EH (cell line): ENCODE measurements at regions not wholly inside any gene's neighbourhood (a gene's known extent, or its start where the extent isn't known, plus 50 kb on each side); places are given as distances from the start of the nearest gene placed in this dataset.

Source experiments
- DNase-seq: peaks from one replicate; pipeline ENCODE4 v3.0.0-alpha.2; 2015; ENCODE audit warnings: low read depth

DNA sequence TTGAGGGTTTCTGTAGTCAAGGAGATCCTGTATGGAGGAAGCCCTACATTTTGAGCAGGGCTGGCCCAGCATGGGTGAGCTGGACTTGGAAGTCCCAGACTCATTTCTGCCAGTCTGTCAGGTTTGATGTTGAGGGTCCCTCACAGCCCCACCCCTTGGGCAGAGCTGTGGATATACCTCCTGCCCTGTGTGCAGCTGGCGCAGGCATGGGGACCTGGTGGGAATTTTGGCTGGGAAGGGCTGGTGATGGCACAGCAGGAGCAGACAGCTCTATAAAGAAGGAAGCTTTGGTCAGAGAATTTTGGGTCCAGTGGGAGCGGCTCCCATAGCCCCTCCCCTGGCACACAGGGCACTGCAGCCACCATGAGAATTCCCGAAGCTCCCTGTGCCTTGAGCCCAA lies 482.6 kb downstream of the RPS24 start:
- DNase-seq, result no peak

DNA sequence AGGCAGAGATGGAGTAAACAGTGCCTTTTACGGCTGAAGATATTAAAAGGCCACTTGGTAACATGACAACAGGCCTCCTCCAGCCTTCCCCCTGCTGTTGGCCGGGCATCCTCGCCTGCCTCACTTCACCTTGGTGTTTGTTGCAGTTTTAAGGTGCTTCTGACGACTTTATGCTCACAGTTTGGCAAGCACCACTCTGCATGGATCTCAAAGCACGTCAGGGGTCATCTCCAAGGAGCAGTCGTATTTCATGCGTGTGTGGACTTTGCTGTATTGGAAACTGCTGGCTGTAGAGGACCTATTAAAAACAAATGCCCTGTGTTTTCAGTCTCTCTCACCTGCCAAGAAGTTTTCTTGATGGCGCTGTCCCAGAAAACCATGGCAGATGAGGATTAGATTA lies 483.1 kb downstream of the RPS24 start:
- no peak for DNase-seq

DNA sequence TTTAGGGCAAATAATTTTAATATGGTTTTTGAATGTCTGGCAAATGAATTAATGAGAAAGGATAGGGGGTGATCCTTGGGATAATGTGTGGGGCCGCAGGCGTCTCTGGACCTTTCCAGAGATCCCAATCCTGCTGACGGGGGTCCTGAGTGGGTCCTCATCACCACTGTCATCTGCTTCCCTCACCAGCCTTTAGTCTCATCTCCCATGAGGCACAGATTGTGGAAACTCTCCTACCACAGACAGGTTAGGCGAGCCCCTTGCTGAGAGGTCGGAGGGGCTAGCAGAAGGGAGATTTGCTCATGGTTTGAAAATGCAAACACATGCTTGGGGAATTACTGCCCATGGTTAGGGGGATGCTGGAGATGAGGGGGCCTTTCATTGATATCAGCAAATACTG lies 484.6 kb downstream of the RPS24 start:
- no peak for DNase-seq

DNA sequence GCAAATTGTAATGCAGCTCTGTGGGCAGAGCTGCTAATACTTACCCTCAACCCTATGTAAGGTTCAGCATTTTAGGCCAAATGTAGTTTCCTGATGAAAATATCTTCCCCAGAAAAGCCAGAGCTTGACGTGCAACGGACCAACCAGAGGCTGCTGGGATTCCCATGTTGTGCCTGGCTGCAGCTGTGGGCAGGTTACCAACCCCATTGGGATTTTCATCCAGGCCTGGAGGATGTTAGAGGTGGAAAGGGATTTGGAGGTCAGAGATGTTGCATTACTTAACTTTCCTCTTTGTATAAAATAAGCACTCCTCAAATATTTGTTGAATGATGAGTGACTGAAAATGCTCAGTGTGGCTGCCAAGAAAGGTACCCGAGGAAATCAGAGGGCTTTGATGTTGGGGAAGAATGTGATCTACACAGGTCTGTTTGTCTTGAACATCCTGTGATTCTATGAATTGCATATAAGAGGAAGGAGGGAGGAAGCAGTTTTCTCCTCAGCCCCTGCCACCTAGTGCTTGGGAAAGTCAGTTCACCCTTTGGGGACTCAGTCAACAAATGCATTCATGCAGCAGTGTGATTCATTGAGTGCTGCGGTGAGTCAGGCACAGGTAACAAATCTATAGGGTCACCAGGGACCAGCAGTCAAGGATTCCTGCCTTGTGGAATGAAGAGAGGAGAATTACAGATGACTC lies 487.2 kb downstream of the RPS24 start:
- peak; percentile 50 for DNase-seq

DNA sequence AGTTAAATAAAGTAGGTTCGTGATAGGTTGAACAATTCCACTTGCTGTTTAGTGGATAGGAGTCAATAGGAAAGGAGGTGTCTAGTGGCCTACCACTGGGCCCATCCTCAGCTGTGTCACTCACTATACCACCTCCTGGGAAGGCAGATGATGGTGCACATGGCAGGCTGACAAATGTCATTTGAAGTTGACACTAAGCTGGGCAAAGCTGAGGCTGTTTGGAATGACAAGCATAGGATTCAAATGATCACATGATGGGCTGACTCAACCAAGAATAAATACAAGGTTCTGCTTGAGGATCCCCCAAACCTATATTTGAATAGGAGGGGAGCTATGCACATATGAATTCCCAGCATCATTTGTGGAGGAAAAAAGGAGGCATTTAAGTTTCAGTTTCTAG lies 489.8 kb downstream of the RPS24 start:
- no peak for DNase-seq

DNA sequence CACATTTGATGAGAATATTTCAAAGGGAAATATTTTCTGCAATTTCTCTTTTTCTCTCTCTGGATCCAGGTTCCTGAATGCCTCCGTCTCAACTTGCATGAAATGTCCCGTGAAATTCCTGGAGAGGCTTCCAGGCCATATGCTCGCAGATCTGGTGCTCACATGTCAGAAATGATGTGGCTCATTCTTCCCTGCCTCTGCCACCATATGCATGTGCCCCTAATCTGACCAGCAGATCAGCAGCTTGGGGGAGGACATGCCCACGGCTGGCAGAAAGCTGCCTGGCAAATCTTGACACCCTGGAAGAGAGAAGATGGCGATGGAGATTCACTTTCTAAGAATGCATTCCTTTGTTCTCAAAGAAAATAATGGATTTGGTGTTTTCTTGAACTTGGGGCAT lies 490.7 kb downstream of the RPS24 start:
- DNase-seq, result no peak

DNA sequence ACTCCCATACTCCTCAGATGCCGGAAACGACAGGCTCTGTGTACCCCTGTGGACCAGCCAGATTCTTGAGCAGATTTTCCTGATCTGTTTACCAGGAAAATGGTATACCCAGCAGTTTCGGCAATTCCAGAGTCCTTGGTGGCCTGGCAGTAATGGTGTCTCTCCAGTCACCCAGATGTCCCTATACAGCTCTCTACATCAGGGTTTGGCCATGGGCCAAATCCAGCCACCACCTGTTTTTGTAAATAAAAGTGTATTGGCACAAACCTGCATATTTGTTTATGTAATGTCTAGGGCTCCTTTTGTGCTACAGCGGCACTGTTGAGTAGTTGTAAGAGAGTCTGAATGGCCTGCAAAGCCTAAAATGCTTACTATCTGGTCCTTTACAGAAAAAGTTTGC lies 491.3 kb downstream of the RPS24 start:
- DNase-seq, result no peak

DNA sequence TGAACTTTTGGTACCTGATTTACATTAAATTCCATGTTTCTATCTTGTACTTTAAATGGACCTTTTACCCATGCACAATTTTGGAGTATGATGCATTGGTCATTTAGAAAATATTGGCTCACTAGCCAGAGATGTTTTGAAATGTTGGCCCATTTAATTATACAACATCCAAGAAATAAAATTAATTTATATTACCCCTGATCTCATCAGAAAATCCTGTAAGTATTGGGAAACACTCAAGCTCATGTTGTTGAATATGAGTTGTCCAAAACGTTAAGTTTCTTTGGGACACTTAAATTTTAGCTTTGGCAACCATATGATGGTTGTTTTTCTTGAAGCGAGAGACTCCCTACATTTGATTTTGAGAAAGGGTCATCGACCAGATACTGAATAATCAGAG lies 492.7 kb downstream of the RPS24 start:
- DNase-seq, result no peak

DNA sequence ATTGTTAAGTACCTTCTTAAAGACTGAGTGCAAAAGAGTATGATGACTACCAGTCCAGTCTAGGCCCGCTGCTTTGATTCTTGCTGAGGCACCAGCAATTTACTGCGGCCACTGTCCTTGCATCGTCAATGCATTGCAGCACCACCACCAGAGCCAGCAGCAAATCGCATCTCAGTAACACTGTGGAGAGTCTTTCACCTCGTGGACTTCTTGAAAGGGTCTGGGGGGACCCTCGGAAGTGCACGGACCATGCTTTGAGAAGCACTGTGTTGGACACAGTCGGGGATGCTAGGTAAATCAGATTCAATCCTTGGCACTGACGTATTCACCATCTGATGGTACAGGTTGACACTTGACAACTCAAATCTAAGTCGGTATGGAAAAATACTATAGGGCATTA lies 493.6 kb downstream of the RPS24 start:
- DNase-seq, result no peak

DNA sequence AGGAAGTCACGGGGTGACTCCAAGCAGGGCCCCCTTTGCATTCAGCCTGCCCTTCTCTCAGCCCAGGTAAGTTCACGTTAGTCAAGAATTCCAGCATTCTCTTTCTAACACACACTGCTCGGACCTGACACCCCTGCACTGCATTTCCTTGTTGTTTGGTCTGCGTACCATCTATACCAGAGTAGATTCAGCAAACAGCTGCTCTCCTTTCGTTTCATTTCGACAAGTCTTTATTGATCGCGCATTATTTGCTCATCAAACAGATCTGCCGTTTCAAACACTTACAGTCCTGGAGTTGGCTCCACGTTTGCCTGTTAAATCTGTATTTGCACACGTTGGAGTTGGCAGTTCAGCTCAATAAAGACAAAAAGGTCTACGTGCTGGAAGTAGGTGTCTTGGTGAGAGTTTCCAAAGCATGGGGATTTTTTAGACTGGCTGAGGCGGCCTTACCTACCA lies 495.1 kb downstream of the RPS24 start:
- DNase-seq, result no peak

DNA sequence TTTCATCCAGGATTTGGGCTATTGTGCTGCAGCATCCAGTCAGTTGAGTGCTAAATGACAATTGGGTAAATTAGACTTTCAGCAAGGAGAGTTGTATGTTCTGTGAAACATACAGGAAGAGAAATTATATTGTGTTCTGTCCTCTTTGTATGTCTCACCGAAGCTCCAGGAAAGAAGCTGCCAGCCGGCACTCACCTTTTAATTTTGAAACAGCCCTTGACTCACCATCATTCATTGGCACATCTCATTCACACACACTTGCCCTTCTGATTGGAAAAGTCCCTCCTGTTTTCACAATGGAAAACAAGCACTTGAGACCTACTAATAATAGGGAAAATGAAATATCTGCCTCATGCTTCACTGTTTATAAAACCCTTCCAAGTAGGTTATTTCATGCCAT lies 495.6 kb downstream of the RPS24 start:
- no peak for DNase-seq

DNA sequence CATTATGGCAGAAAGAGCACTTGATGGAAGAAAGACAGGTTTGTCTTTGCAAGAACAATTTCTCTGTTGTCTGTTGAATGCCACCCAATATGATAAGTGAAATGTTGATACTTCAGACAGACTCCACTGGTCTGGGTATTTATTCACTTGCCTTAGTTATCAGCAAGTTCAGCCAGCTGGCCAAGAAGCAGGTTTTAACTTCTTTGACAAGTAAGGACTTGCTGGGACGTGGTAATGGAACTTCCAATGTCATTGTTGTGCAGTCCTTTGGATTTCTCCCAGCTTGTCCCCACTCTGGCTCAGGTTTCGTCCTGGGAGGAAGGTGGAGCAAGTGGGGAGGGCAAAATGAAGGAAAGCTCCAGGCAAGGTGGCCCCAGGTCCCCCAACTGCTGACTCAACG lies 497.4 kb downstream of the RPS24 start:
- no peak for DNase-seq

DNA sequence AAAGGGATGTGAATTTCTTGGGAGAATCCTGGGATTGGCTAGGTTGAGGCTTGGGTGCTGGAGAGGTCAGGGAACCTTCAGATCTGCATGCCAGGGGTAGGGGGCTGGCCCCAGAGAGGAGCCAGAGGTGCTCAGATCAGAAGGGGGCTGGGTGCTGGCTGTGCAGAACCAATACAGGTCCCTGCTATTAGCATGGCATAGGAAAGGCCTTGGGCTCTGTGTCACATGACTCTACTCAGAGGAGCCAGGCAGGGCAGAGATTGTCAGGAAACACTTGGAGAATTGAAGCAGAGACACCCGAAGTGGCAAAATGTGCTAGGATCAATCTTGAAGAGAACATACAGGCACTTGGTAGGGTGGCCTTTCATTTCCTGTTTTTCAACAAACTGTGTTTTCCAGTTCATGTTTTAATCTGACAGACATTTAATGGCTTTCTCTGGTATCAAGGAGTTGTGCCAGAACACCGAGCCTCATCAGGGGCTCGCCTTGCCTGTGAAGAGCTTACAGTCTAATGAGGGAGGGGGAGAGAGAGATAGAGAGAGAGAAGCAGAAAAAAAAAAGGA lies 498.9 kb downstream of the RPS24 start:
- DNase-seq, result no peak

DNA sequence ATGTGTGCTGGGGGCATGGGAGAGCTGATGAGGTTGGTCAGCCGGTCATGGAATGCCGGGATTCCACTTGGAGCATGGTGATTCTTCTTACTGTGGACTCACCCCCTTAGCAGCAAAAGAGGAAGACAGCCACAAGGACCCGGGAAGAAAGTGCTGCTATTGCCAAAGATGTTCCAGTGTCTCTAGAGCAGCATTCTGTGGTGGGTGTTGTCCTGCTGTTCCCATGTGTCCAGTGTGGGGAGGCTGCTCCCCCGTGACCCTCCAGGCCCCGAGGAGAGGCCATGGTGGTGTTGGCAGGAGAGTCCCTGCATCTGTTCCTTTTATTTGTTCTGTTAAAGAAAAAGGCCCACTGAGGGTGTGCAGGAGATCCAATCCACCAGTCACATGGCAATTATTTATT lies 499.4 kb downstream of the RPS24 start:
- peak; percentile 9 for DNase-seq

DNA sequence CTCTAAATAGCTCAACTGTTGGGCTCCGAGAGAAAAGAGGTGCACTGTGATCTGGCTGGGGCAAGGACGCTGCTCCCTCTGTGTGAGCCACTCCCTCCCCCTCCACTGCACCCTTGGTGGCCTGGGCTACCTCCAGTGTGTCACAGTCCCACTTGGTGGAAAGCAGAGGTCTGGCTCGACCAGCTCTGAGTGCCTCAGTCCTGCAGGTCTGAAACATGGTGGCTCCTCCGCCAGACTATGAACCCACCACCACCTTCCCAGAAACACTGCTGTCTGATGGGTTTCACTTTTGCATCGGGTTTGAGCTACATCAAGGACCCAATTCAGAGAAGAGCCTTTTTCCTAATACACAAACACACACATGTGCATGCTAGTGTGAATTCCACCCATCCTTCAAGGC lies 500.1 kb downstream of the RPS24 start:
- DNase-seq, result no peak

DNA sequence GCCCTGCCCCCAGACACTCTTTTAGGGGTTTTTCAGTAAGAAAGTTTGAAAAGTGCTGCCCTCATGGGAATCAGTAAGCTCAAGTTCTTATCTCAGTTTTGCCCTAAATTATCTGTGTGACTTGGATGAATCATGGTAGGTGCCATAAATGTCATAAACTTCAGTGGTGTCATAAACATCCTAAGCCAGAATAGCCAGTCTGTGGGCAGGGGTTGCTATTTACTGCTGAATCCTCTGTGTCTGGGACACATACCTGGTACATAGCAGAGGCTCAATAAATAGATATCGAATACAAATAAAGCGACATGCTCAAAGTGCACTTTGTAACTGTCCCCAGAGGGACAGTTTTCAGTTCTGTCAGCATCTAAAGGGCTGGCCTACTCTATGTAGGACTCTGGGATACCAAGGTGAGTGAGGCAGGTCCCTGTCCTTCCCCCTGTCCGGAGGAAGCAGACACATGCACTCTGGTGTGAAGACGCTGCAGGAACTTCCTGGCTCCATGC lies 502.1 kb downstream of the RPS24 start:
- peak; percentile 17 for DNase-seq

DNA sequence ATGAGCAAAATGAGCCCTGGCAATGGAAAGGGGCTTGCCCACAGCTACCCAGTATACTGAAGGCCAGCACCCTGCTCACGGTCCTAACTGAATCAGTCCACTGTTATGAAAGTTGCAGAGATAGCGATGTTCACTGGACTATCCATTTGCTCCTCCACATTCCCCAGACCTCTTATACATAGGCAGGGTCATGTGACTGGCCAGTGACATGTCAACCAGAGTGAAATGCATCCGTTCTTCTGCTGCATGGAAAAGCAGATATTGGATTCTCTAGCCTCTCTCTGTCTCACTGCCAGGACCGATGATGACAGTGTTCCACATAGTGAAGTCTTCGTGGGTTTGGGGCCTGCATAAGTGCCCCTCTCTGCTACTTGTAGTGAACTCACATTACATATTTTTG lies 503.4 kb downstream of the RPS24 start:
- DNase-seq, result no peak

DNA sequence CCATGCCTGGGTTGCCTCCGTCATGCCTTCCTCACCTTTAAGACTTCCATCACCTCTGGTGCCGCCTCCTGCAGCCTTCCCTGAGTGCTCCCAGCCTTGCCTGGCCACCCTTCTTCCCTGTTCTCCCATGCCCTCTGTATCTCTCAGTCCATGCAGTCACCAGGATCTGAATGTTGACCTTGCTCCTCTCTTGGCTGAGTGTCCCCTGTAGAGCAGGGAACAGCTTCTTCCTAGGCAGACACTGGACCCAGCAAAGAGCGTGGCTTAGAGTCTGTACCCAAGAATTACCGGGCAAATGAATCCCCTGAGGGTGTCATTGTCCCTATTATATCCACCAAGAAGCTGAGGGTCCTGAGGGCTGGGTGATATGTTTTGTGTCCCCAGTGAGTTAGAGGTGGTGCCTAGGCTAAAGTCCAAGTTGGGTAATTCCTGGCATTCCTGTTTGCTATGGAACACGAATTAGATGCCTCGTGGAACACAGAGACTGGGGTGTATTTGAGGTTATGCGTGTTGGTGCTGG lies 505.6 kb downstream of the RPS24 start:
- DNase-seq, result no peak

DNA sequence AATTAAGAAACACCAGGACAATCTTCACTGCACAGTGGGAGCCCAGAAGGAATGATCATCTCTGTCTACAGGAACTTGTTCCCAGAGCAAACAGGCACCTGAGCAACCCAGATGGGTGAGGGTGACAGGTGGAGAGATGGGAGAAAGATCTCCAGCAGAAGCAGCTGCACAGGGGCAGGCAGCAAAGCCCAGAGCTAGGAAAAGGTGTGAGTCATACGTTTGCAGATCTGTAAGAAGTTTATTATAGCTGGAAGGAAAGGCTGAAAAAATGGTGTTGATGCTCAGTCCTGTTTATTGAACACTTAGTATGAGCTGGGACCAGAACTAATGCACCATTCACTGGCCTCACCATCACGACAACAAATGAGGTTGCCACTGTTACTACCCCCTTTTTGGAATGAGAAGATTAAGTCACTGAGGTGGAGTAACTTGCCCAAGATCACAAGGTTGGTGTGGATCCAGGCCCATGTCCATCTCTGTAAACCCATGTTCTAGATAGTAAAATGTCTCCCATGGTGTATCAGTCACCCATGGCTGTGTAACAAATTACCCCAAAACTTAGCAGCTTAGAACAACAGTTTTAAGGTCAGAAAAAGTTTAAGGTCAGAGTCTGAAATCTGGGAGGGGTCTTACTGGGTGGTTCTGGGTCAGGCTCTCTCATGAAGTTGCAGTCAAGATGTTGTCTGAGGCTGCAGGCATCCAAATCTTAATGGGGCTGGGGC lies 506.9 kb downstream of the RPS24 start:
- peak; percentile 39 for DNase-seq

DNA sequence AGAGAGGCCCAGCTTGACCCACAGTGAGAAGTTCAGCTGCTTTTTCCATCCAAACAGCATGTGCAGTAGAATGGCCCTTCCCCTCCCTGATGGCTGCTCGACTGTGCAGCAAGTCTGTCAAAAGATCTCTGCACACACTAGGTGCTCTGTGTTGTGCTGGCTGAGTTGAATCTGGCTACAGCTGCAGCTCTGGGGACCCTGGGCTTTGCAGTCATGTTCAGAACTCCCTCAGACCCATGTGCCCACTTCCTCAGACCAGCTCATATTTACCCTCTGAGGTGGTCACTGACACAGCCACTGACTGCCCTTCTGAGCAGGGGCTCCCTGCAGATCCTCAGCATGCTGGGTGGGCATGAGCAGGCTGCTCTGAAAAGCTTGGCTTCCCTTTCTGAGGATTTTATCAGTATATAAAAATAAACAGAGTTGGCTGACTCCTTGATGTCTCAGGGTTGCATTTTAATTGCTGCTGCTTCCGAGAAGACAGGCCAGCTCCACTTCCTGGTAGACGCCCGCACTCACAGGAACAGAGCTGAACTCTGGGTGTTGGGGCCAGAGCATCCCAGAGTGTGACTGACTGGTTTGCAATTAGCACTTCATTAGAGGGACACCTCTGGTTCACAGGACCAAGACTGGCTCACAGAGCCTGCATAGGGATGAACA lies 507.9 kb downstream of the RPS24 start:
- peak; percentile 83 for DNase-seq

DNA sequence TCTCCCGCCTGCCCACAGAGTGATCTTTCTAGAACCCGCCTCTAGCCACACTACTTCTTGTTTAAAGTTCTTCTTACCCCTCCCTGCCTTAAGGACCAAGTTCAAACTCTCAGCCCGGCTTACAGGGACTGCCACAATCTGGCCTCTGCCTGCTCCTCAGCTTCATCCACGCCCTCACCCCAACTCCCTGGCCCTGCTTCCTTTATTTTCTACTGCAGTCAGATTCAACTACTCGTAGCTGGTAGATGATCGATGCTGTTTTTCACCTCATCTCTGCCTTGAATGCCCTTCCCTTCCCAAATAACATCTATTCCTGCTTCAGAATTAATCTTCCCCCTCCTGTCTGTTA lies 508.5 kb downstream of the RPS24 start:
- DNase-seq, result no peak

DNA sequence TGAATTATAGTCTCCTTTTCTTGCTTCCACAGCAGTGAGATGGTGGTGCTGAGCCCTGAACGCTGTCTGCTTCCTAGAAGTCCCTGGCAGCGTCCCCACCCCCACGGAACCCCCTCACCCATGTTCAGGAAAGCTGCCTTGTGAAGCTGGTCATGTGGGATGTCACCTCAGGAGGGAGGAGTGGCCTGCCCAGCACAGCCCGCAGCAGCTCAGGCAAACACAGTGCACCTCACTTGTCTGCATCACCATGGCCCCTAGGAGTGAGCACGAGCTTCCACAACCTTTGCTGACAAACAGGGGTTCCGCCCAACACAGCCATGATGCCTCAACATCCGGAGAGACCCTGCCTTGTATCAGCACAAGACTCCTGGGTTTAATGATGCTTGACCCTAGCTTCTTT lies 508.9 kb downstream of the RPS24 start:
- DNase-seq, result no peak
